ENCODE measurements at regions not wholly inside any gene's neighbourhood (a gene's known extent, or its start where the extent isn't known, plus 50 kb on each side); places are given as distances from the start of the nearest gene placed in this dataset.

DNA sequence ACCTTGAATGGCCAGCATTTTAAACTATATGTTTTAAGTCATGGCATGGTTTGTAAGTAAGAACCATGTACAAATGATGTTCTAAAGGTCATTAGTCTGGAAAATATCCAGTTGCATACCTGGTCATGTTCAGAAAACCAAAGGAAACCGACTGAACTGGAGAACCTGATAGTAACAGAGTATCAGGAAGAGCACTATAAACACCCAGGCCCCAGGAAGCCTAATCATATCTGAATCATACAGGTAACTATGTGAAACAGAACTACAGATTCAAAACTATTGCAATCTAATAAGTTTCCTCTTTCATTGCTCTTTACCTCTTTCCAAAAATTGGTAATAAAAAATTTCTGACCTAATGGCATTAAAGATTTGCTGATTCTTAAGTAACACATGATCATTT, 500.3 kb downstream of the ARHGEF28 start:
- DNase-seq (ENCODE audit: low read depth, low spot score): no peak
- CTCF ChIA-PET: no interaction called here
- no peaks in the 10 kb centered on the region for H4K20me1 ChIP-seq (ENCODE audit: insufficient read depth)
- TF ChIP-seq ZBTB33 (IDR thresholded peaks at IDR 0.05; ENCODE audit: extremely low read depth, insufficient replicate concordance, low read length): no peak
- no peak for TF ChIP-seq CEBPB (IDR thresholded peaks at IDR 0.05; ENCODE audit: low read depth)
- TF ChIP-seq ZNF274 (IDR thresholded peaks at IDR 0.05; ENCODE audit: low read depth, low read length): no peak
- no peak for TF ChIP-seq CTCF (IDR thresholded peaks at IDR 0.05 in 2 of 3, conservative IDR thresholded peaks at IDR 0.05 in 1 of 3; ENCODE audit: borderline replicate concordance in 1 of 3, insufficient read depth in 1 of 3, low read depth in 2 of 3, low read length in 2 of 3)
- TF ChIP-seq POLR2A (IDR thresholded peaks at IDR 0.05; ENCODE audit: borderline replicate concordance, extremely low read depth, insufficient read depth, insufficient read length): no peak
- no peak for TF ChIP-seq EZH2 (IDR thresholded peaks at IDR 0.05)
- no peak for TF ChIP-seq SIN3A (IDR thresholded peaks at IDR 0.05; ENCODE audit: low read depth)
- TF ChIP-seq RAD21 (IDR thresholded peaks at IDR 0.05; ENCODE audit: low read depth): no peak
- no peak for TF ChIP-seq EGR1 (IDR thresholded peaks at IDR 0.05; ENCODE audit: low read depth)
- TF ChIP-seq ATF3 (IDR thresholded peaks at IDR 0.05): no peak
- TF ChIP-seq, protein P1, sequence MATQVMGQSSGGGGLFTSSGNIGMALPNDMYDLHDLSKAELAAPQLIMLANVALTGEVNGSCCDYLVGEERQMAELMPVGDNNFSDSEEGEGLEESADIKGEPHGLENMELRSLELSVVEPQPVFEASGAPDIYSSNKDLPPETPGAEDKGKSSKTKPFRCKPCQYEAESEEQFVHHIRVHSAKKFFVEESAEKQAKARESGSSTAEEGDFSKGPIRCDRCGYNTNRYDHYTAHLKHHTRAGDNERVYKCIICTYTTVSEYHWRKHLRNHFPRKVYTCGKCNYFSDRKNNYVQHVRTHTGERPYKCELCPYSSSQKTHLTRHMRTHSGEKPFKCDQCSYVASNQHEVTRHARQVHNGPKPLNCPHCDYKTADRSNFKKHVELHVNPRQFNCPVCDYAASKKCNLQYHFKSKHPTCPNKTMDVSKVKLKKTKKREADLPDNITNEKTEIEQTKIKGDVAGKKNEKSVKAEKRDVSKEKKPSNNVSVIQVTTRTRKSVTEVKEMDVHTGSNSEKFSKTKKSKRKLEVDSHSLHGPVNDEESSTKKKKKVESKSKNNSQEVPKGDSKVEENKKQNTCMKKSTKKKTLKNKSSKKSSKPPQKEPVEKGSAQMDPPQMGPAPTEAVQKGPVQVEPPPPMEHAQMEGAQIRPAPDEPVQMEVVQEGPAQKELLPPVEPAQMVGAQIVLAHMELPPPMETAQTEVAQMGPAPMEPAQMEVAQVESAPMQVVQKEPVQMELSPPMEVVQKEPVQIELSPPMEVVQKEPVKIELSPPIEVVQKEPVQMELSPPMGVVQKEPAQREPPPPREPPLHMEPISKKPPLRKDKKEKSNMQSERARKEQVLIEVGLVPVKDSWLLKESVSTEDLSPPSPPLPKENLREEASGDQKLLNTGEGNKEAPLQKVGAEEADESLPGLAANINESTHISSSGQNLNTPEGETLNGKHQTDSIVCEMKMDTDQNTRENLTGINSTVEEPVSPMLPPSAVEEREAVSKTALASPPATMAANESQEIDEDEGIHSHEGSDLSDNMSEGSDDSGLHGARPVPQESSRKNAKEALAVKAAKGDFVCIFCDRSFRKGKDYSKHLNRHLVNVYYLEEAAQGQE (IDR thresholded peaks at IDR 0.05; ENCODE audit: low read depth): no peak
- TF ChIP-seq SRF (IDR thresholded peaks at IDR 0.05; ENCODE audit: low read depth): no peak
- TF ChIP-seq MAX (IDR thresholded peaks at IDR 0.05): no peak
- no peak for TF ChIP-seq ZFX (IDR thresholded peaks at IDR 0.05)
- no peak for TF ChIP-seq SP1 (IDR thresholded peaks at IDR 0.05; ENCODE audit: low read depth)
- no peak for TF ChIP-seq TCF7L2 (IDR thresholded peaks at IDR 0.05; ENCODE audit: borderline replicate concordance, extremely low read depth, insufficient read depth, insufficient read length)
- TF ChIP-seq YY1 (IDR thresholded peaks at IDR 0.05; ENCODE audit: extremely low read depth, insufficient replicate concordance, low read depth, low read length): no peak
- no peak for TF ChIP-seq CBX3 (IDR thresholded peaks at IDR 0.05; ENCODE audit: low read depth)
- no peak for TF ChIP-seq POLR2AphosphoS5 (IDR thresholded peaks at IDR 0.05; ENCODE audit: low read depth, low read length)
- TF ChIP-seq JUND (IDR thresholded peaks at IDR 0.05): no peak
- H3K36me3 ChIP-seq (ENCODE audit: control insufficient read depth in 1 of 2, insufficient read depth in 2 of 2, low read length in 2 of 2): no peaks in the 10 kb centered on the region
- intact Hi-C loops (cut with micrococcal nuclease): no loop called here
- RAD21 ChIA-PET (ENCODE audit: low non-redundant PET in 1 of 2, low total read pairs in 2 of 2, uncharacterized antibody in 2 of 2, unreplicated experiment in 2 of 2): no interaction called here
- BruUV-seq (replicated peaks): no TSS peak
- no peak overlapping the region for H3K4me3 ChIP-seq (replicated peaks in 1 of 2; ENCODE audit: low read depth in 1 of 2, low read length in 2 of 2)
- H3K79me2 ChIP-seq (ENCODE audit: insufficient read depth, low read length): no peaks in the 10 kb centered on the region
- H3K4me2 ChIP-seq (ENCODE audit: low read length): no peak overlapping the region
- no peak overlapping the region for H3K27ac ChIP-seq (ENCODE audit: low read depth, low read length)
- no peaks in the 10 kb centered on the region for H3K9me2 ChIP-seq (ENCODE audit: insufficient read depth)
- ATAC-seq: no peak
- no peak overlapping the region for H2AFZ ChIP-seq (ENCODE audit: low read depth, low read length, poor library complexity, severe bottlenecking)
- no peaks in the 10 kb centered on the region for H3K27me3 ChIP-seq (ENCODE audit: insufficient read depth, low read length)
- no peak overlapping the region for H3K9ac ChIP-seq (ENCODE audit: low read length)
- H3K4me1 ChIP-seq (ENCODE audit: control insufficient read depth in 1 of 2, insufficient read depth in 2 of 2, low read length in 2 of 2): peaks cover 0 to 3% of the 10 kb centered on the region in 2 experiments; a peak in 1 of 4 replicates
- no peaks in the 10 kb centered on the region for H3K9me3 ChIP-seq (ENCODE audit: control insufficient read depth in 1 of 2, insufficient read depth in 1 of 2, low read depth in 1 of 2, low read length in 2 of 2)
- POLR2A ChIA-PET: no interaction called here
